ENCODE measurements at regions not wholly inside any gene's neighbourhood (a gene's known extent, or its start where the extent isn't known, plus 50 kb on each side); places are given as distances from the start of the nearest gene placed in this dataset.
"Not testable (repeated sequence)": the region's sequence is repeated elsewhere in the genome, so short reads cannot be mapped to it uniquely, and the experiment has no call there.

GRCh38 chr2:120647487-120647886, 88.2 kb upstream of the GLI2 start:
- TF ChIP-seq CTCF (IDR thresholded peaks at IDR 0.05) = no peak
- no peaks in the 10 kb centered on the region for H3K9me3 ChIP-seq
- no peak overlapping the region for H3K4me3 ChIP-seq (ENCODE audit: low read depth in 1 of 2, low read length in 1 of 2)
- no peaks in the 10 kb centered on the region for H3K4me1 ChIP-seq (ENCODE audit: control insufficient read depth in 1 of 2, insufficient read depth in 1 of 2, low read depth in 1 of 2, low read length in 1 of 2)
- no peaks in the 10 kb centered on the region for H3K36me3 ChIP-seq
- no peak overlapping the region for H3K27ac ChIP-seq
- peaks cover 14% of the 10 kb centered on the region for H3K27me3 ChIP-seq

GRCh38 chr2:120649381-120649780, 86.3 kb upstream of the GLI2 start:
- H3K9me3 ChIP-seq; H3K36me3 ChIP-seq; H3K4me3 ChIP-seq (ENCODE audit: low read depth in 1 of 2, low read length in 1 of 2); H3K4me1 ChIP-seq (ENCODE audit: control insufficient read depth in 1 of 2, insufficient read depth in 1 of 2, low read depth in 1 of 2, low read length in 1 of 2); H3K27ac ChIP-seq: not testable (repeated sequence)
- H3K27me3 ChIP-seq = peaks cover 33% of the 10 kb centered on the region

DNA sequence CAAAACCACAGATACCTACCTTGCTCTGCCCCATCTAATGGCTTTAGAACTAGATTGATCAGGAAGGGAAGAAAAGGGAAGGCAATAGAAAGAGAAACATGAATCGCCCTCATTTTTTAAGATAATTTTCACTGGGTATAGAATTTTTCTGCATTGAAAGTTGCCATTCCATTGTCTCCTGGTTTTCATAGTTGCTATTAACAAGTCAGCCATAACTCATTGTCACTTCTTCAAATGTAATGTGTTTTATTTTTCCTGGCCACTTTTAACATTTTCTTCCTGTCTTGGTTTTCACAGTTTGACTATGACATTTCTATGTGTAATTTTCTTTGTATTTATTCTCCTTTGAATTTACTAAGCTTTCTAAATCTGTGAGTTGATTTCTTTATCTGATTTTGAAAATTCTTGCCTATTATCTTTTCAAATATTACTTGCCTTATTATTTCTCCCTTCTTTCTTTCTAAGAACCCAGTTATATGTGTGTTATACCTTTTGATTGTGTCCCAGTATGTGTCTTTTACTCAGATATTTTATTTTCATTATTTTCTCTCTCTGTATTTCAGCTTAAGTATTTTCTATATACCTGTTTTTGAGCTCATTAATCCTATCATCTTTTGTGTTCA, 85.5 kb upstream of the GLI2 start:
- Histone ChIP-seq H3K27ac (no peak overlapping the region), H3K36me3 (no peaks in the 10 kb centered on the region), H3K9me3 (no peaks in the 10 kb centered on the region), H3K4me1 (ENCODE audit: control insufficient read depth in 1 of 2, insufficient read depth in 1 of 2, low read depth in 1 of 2, low read length in 1 of 2) (no peaks in the 10 kb centered on the region), H3K27me3 (peaks cover 40% of the 10 kb centered on the region), H3K4me3 (ENCODE audit: low read depth in 1 of 2, low read length in 1 of 2) (no peak overlapping the region)
- TF ChIP-seq CTCF (IDR thresholded peaks at IDR 0.05) = no peak

GRCh38 chr2:120651818-120652217, 83.8 kb upstream of the GLI2 start:
- TF ChIP-seq CTCF (IDR thresholded peaks at IDR 0.05) = no peak
- Histone ChIP-seq H3K27ac (no peak overlapping the region), H3K4me1 (ENCODE audit: control insufficient read depth in 1 of 2, insufficient read depth in 1 of 2, low read depth in 1 of 2, low read length in 1 of 2) (no peaks in the 10 kb centered on the region), H3K27me3 (peaks cover 48% of the 10 kb centered on the region), H3K36me3 (no peaks in the 10 kb centered on the region), H3K4me3 (ENCODE audit: low read depth in 1 of 2, low read length in 1 of 2) (no peak overlapping the region), H3K9me3 (no peaks in the 10 kb centered on the region)

DNA sequence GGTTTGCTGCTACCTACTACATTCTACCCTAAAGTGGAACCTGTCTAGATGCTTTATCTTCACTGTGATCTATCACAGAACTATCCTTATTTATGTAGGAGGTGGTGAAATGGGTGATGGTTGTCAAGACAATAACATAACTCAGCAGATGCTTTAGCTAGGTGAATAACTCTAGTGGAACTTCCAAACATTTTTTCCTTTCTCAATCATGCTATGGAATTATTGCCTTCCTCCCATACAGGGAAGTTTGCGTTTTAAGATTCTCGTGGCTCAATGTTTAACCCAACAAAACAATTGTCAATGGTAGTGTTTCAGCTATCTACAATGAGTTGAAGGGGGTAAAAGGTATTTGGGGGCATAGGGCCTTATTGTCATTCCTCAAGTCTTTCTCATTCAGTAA, 82.6 kb upstream of the GLI2 start:
- no peak overlapping the region for H3K27ac ChIP-seq
- peaks cover 48% of the 10 kb centered on the region for H3K27me3 ChIP-seq
- no peaks in the 10 kb centered on the region for H3K4me1 ChIP-seq (ENCODE audit: control insufficient read depth in 1 of 2, insufficient read depth in 1 of 2, low read depth in 1 of 2, low read length in 1 of 2)
- H3K9me3 ChIP-seq = no peaks in the 10 kb centered on the region
- H3K36me3 ChIP-seq = no peaks in the 10 kb centered on the region
- H3K4me3 ChIP-seq (ENCODE audit: low read depth in 1 of 2, low read length in 1 of 2) = no peak overlapping the region
- TF ChIP-seq CTCF (IDR thresholded peaks at IDR 0.05) = no peak

- Histone ChIP-seq H3K27me3 (peaks cover 48% of the 10 kb centered on the region), H3K4me3 (ENCODE audit: low read depth in 1 of 2, low read length in 1 of 2) (no peak overlapping the region), H3K27ac (no peak overlapping the region), H3K36me3 (no peaks in the 10 kb centered on the region), H3K9me3 (no peaks in the 10 kb centered on the region), H3K4me1 (ENCODE audit: control insufficient read depth in 1 of 2, insufficient read depth in 1 of 2, low read depth in 1 of 2, low read length in 1 of 2) (no peaks in the 10 kb centered on the region)
- TF ChIP-seq CTCF (IDR thresholded peaks at IDR 0.05) = no peak
Measured at GRCh38 chr2:120653871-120654270, 81.8 kb upstream of the GLI2 start.

All from neutrophil (primary cell).